Heart left ventricle (tissue), 13 donors: ENCODE measurements at regions not wholly inside any gene's neighbourhood (a gene's known extent, or its start where the extent isn't known, plus 50 kb on each side); places are given as distances from the start of the nearest gene placed in this dataset.

Experiments used
- POLR2A ChIP-seq, 2 donors: fragments of 450-650 bp; IDR thresholded peaks; one replicate each; pipeline ENCODE4 v1.6.1; 2017; ENCODE audit warnings: antibody characterized with exemption in 2 of 2, mild to moderate bottlenecking in 2 of 2, moderate library complexity in 2 of 2
- TF ChIP-seq, protein P1 (sequence below), 12 donors: fragments of 200-600 bp; sonication (generic) in 4 of 12; IDR thresholded peaks; one replicate each; pipeline versions ENCODE4 v1.5.0 to v1.8.0; 2018 to 2022; ENCODE audit warnings: antibody characterized with exemption in 12 of 12, mild to moderate bottlenecking in 5 of 12
- donor health status: ischemic (EF 13 %, LVEDD 7.1; RV severe dilation, severe dysfunction).
- donor health status: DM: no; HTN: yes; CAD: no.
- donor health status: DM: no; HTN: no; CAD: no.
- donor health status: ischemic (EF 25% LVEDD 6.9; RV normal size, moderate dysfunction).
- donor health status: ischemic (EF 25% LVEDD 5.7; RV mildly dilated, moderate dysfunction).
- donor health status: ischemic (EF 35%, LVEDD 5.7; RV mildly dilated, moderate dysfunction).
- donor health status: nonischemic (EF 11% LVEDD 7.7; RV severe dilation, severe dysfunction).
- donor health status: DM: yes; HTN: yes; CAD: no.
- donor health status: PGD.
- donor health status: ischemic (EF 29% LVEDD 5.4; RV normal size, mild dysfunction).
- donor health status: nonischemic (EF 23%, LVEDD 6.1; RV moderate dilation, normal function).

DNA sequence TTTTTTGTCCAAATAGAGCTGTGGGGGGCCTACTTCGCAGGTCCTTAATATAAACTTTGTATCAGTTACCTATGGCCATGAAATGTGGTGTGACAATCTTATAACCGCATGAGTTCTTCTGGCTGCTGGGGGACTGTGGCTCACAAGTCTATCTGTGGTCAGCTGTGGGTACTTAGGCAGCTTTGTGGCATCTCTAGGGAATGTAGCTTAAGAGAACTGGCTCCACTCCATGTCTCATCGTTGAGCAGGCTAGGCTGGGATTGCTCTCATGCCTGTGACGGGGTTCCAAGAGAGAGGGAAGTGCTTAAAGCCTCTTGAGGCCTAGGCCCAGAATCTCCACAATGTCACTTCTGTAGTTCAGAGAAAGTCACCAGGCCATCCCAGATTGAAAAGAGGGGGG lies 140.5 kb downstream of the BTBD3 start:
- TF ChIP-seq, protein P1, sequence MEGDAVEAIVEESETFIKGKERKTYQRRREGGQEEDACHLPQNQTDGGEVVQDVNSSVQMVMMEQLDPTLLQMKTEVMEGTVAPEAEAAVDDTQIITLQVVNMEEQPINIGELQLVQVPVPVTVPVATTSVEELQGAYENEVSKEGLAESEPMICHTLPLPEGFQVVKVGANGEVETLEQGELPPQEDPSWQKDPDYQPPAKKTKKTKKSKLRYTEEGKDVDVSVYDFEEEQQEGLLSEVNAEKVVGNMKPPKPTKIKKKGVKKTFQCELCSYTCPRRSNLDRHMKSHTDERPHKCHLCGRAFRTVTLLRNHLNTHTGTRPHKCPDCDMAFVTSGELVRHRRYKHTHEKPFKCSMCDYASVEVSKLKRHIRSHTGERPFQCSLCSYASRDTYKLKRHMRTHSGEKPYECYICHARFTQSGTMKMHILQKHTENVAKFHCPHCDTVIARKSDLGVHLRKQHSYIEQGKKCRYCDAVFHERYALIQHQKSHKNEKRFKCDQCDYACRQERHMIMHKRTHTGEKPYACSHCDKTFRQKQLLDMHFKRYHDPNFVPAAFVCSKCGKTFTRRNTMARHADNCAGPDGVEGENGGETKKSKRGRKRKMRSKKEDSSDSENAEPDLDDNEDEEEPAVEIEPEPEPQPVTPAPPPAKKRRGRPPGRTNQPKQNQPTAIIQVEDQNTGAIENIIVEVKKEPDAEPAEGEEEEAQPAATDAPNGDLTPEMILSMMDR (IDR thresholded peaks at IDR 0.05): no peak
- no peak for TF ChIP-seq POLR2A (IDR thresholded peaks at IDR 0.05)
